IMR-90 (cell line): ENCODE measurements at regions not wholly inside any gene's neighbourhood (a gene's known extent, or its start where the extent isn't known, plus 50 kb on each side); places are given as distances from the start of the nearest gene placed in this dataset.

Source experiments
- ATAC-seq: fragments of 200-7000 bp; cut with Tn5 transposase; 2 replicates; pipeline ENCODE4 v1.9.1; 2020; ENCODE audit warnings: low read depth, mild to moderate bottlenecking, moderate library complexity
- BruUV-seq: library from RNA; stranded (reverse); fragments of 400-500 nt; replicated peaks from 2 replicates; lab custom pipeline; 2021; lab: Mats Ljungman, UMichigan
- CTCF ChIA-PET: fragments of 300-600 bp; formaldehyde crosslinking; extraction: SDS; loops from one replicate; lab custom pipeline; 2021; ENCODE audit warnings: antibody characterized with exemption; lab: Yijun Ruan, JAX
- POLR2A ChIA-PET: fragments of 300-600 bp; sonication (Branson Sonifier 250); formaldehyde crosslinking; loops from one replicate; lab custom pipeline; 2022; ENCODE audit warnings: antibody characterized with exemption; ENCODE audit not compliant: unreplicated experiment; lab: Charles Lee
- DNase-seq: peaks from one replicate; pipeline ENCODE4 v3.0.0; 2013
- H2AFZ ChIP-seq: replicated peaks from 2 replicates; pipeline ENCODE3; 2013; ENCODE audit warnings: low read length, mild to moderate bottlenecking; ENCODE audit not compliant: poor library complexity
- H2AK5ac ChIP-seq: 2 replicates; pipeline ENCODE4 v1.6.1; 2013; ENCODE audit warnings: low read depth, low read length, inconsistent platforms
- H2AK9ac ChIP-seq: replicated peaks from 2 replicates; pipeline ENCODE3; 2013; ENCODE audit warnings: mild to moderate bottlenecking, low read depth, low read length, moderate library complexity; ENCODE audit not compliant: poor library complexity
- H2BK120ac ChIP-seq: 2 replicates; pipeline ENCODE4 v1.6.1; 2013; ENCODE audit warnings: low read depth, low read length, inconsistent platforms
- H2BK15ac ChIP-seq: 3 replicates; pipeline ENCODE4 v1.6.1; 2013; ENCODE audit warnings: low read depth, low read length, inconsistent platforms
- H2BK20ac ChIP-seq: 2 replicates; pipeline ENCODE4 v1.6.1; 2013; ENCODE audit warnings: low read depth, mild to moderate bottlenecking, inconsistent platforms, low read length, moderate library complexity
- H2BK5ac ChIP-seq: 2 replicates; pipeline ENCODE4 v1.6.1; 2013; ENCODE audit warnings: mild to moderate bottlenecking, low read depth, low read length, inconsistent platforms; ENCODE audit not compliant: poor library complexity, severe bottlenecking
- H3K14ac ChIP-seq: replicated peaks from 2 replicates; pipeline ENCODE4 v1.6.1; 2013; ENCODE audit warnings: low read depth, low read length, inconsistent platforms
- H3K18ac ChIP-seq: 2 replicates; pipeline ENCODE4 v1.6.1; 2013; ENCODE audit warnings: low read depth, low read length, control low read depth
- H3K23ac ChIP-seq: 2 replicates; pipeline ENCODE4 v1.6.1; 2013; ENCODE audit warnings: low read depth, low read length, inconsistent platforms
- H3K27ac ChIP-seq: 2 replicates; pipeline ENCODE4 v1.5.1; 2013; ENCODE audit warnings: mild to moderate bottlenecking, control low read depth, low read length; ENCODE audit not compliant: insufficient read depth
- H3K27me3 ChIP-seq: 2 replicates; pipeline ENCODE4 v1.6.1; 2013; ENCODE audit warnings: low read length; ENCODE audit not compliant: control insufficient read depth, insufficient read depth
- H3K36me3 ChIP-seq: 2 replicates; pipeline ENCODE4 v1.6.1; 2013; ENCODE audit warnings: low read length, mixed read lengths; ENCODE audit not compliant: control insufficient read depth, insufficient read depth
- H3K4ac ChIP-seq: 2 replicates; pipeline ENCODE4 v1.6.1; 2013; ENCODE audit warnings: low read depth, low read length, inconsistent platforms
- H3K4me1 ChIP-seq: 2 replicates; pipeline ENCODE4 v1.6.1; 2013; ENCODE audit warnings: low read length, mixed read lengths; ENCODE audit not compliant: control insufficient read depth, insufficient read depth
- H3K4me2 ChIP-seq: 2 replicates; pipeline ENCODE4 v1.6.1; 2013; ENCODE audit warnings: low read depth, mild to moderate bottlenecking, control low read depth, low read length, moderate library complexity
- H3K4me3 ChIP-seq: 2 replicates; pipeline ENCODE4 v1.5.1; 2013; ENCODE audit warnings: low read depth, mild to moderate bottlenecking, control low read depth, low read length, moderate library complexity; ENCODE audit not compliant: insufficient read depth
- H3K56ac ChIP-seq: 2 replicates; pipeline ENCODE4 v1.6.1; 2013; ENCODE audit warnings: low read length, inconsistent platforms; ENCODE audit not compliant: insufficient read depth; ENCODE audit errors: extremely low read depth
- H3K79me1 ChIP-seq, 2 experiments: 2 replicates each; pipeline ENCODE4 v1.6.1; 2013; ENCODE audit warnings: low read length in 2 of 2, inconsistent platforms in 1 of 2, low read depth in 1 of 2
- H3K9ac ChIP-seq: 2 replicates; pipeline ENCODE4 v1.6.1; 2013; ENCODE audit warnings: low read depth, low read length, control low read depth
- H3K9me1 ChIP-seq: 2 replicates; pipeline ENCODE4 v1.6.1; 2013; ENCODE audit warnings: low read length, inconsistent platforms; ENCODE audit not compliant: insufficient read depth
- H3K9me3 ChIP-seq: 2 replicates; pipeline ENCODE4 v1.6.1; 2013; ENCODE audit warnings: low read length; ENCODE audit not compliant: control insufficient read depth, insufficient read depth
- H4K20me1 ChIP-seq: 2 replicates; pipeline ENCODE4 v1.6.1; 2013; ENCODE audit warnings: low read length, inconsistent platforms; ENCODE audit not compliant: insufficient read depth
- H4K5ac ChIP-seq: 2 replicates; pipeline ENCODE4 v1.6.1; 2013; ENCODE audit warnings: mild to moderate bottlenecking, low read depth, low read length, control low read depth
- H4K8ac ChIP-seq, 2 experiments: 2 replicates each; pipeline ENCODE4 v1.6.1; 2013; ENCODE audit warnings: low read depth in 2 of 2, low read length in 2 of 2, control low read depth in 1 of 2, inconsistent platforms in 1 of 2
- H4K91ac ChIP-seq: 2 replicates; pipeline ENCODE4 v1.6.1; 2013; ENCODE audit warnings: low read depth, low read length, inconsistent platforms; ENCODE audit not compliant: insufficient read depth
- CEBPB ChIP-seq: IDR thresholded peaks from 2 replicates; pipeline ENCODE4 v1.6.1; 2012; ENCODE audit warnings: low read depth, low read length, improper control_type of control experiment
- CHD1 ChIP-seq: IDR thresholded peaks from 2 replicates; pipeline ENCODE4 v1.6.1; 2012; ENCODE audit warnings: low read depth, low read length, improper control_type of control experiment
- CTCF ChIP-seq: conservative IDR thresholded peaks from 2 replicates; pipeline ENCODE4 v1.5.1; 2012; ENCODE audit warnings: mild to moderate bottlenecking, low read depth, low read length, improper control_type of control experiment
- FOS ChIP-seq: fragments of 150-350 bp; IDR thresholded peaks from 2 replicates; pipeline ENCODE4 v1.6.1; 2016; ENCODE audit warnings: low read depth, low read length
- NFE2L2 ChIP-seq: fragments of 150-350 bp; IDR thresholded peaks from 2 replicates; pipeline ENCODE4 v1.6.1; 2016; ENCODE audit warnings: low read depth, mild to moderate bottlenecking, low read length
- POLR2A ChIP-seq: IDR thresholded peaks from 2 replicates; pipeline ENCODE4 v1.6.1; 2012; ENCODE audit warnings: mild to moderate bottlenecking, low read depth, low read length
- RAD21 ChIP-seq: IDR thresholded peaks from 2 replicates; pipeline ENCODE4 v1.6.1; 2012; ENCODE audit warnings: low read length, improper control_type of control experiment
- WGBS, 2 experiments: methylation state at CpG; one replicate each; pipeline versions ENCODE4 v1.1.5 to v1.1.7; 2013; ENCODE audit warnings: missing lambda C conversion rate in 2 of 2; ENCODE audit not compliant: insufficient read length in 1 of 2; ENCODE audit errors: extremely low coverage in 2 of 2; 5-methylcytosine and 5-hydroxymethylcytosine counted together
- dilution Hi-C: fragments of 300-500 bp; cut with HindIII; formaldehyde crosslinking; loops from one replicate; pipeline ENCODE4 v1.14.3; 2018; ENCODE audit warnings: low sequenced_read_pairs; ENCODE audit not compliant: unreplicated experiment
- in situ Hi-C: fragments of 300-500 bp; cut with MboI; formaldehyde crosslinking; loops from 3 replicates; pipeline ENCODE4 v1.14.3; 2019; ENCODE audit warnings: low sequenced_read_pairs, inconsistent platforms, mixed read lengths
- intact Hi-C: fragments of 100-400 bp; cut with micrococcal nuclease; formaldehyde crosslinking; loops from 2 replicates; pipeline ENCODE4 v1.10.0; 2022

- H2BK120ac ChIP-seq = no peak overlapping the region
- H4K8ac ChIP-seq = no peak overlapping the region
- no peaks in the 10 kb centered on the region for H3K4me1 ChIP-seq
- no peaks in the 10 kb centered on the region for H3K9me1 ChIP-seq
- H2AFZ ChIP-seq = no peak overlapping the region
- ATAC-seq (no peak), DNase-seq (no peak)
- no peak overlapping the region for H2BK20ac ChIP-seq
- no peak overlapping the region for H4K91ac ChIP-seq
- no peak overlapping the region for H3K9ac ChIP-seq
- no peak overlapping the region for H3K23ac ChIP-seq
- H2BK15ac ChIP-seq = no peak overlapping the region
- H2AK9ac ChIP-seq = no peak overlapping the region
- H4K5ac ChIP-seq = no peak overlapping the region
- no peak overlapping the region for H3K4me2 ChIP-seq
- no peaks in the 10 kb centered on the region for H3K27me3 ChIP-seq
- no peak overlapping the region for H3K18ac ChIP-seq
- BruUV-seq = no TSS peak
- no peak overlapping the region for H2AK5ac ChIP-seq
- no peaks in the 10 kb centered on the region for H3K9me3 ChIP-seq
- no CpG with 5 or more reads among the region's 1 CpG for WGBS, 2 experiments
- H3K14ac ChIP-seq = no peak overlapping the region
- in situ Hi-C loops (loop anchor here (5.0 kb wide), 1 partner anchor 515 kb away; no protein-coding TSS in a partner anchor), dilution Hi-C loops (no loop called here), intact Hi-C loops (loop anchor here (5.0 kb wide), 1 partner anchor 510 kb away; no protein-coding TSS in a partner anchor)
- H4K20me1 ChIP-seq = no peaks in the 10 kb centered on the region
- H3K36me3 ChIP-seq = no peaks in the 10 kb centered on the region
- no peaks in the 10 kb centered on the region for H3K79me1 ChIP-seq
- H3K4ac ChIP-seq = no peak overlapping the region
- H3K56ac ChIP-seq = no peak overlapping the region
- H3K4me3 ChIP-seq = no peak overlapping the region
- ChIA-PET CTCF (no interaction called here), POLR2A (no interaction called here)
- H3K27ac ChIP-seq = no peak overlapping the region
- TF ChIP-seq NFE2L2 = no peak
- peak; percentile 19; the same call in 1 of the 2 replicates for TF ChIP-seq RAD21
- TF ChIP-seq POLR2A = no peak
- TF ChIP-seq CTCF = peak; percentile 22; the same call in 1 of the 2 replicates
- TF ChIP-seq CEBPB = no peak
- no peak for TF ChIP-seq FOS
- TF ChIP-seq CHD1 = no peak
- H2BK5ac ChIP-seq = no peak overlapping the region
These were observed 86.8 kb upstream of the PLPPR4 start for GRCh38 chr1:99177465-99177864.
